Vagina (tissue), 2 donors: ENCODE measurements at regions not wholly inside any gene's neighbourhood (a gene's known extent, or its start where the extent isn't known, plus 50 kb on each side); places are given as distances from the start of the nearest gene placed in this dataset.

Experiments
- DNase-seq, 2 donors: peaks; one replicate each; pipeline ENCODE4 v3.0.0-alpha.2; 2017; ENCODE audit errors: extremely low spot score in 2 of 2
- H3K27ac ChIP-seq: fragments of 200-600 bp; sonication (generic); one replicate; pipeline ENCODE4 v1.5.1; 2019
- H3K27me3 ChIP-seq: fragments of 200-600 bp; sonication (generic); one replicate; pipeline ENCODE4 v1.5.1; 2019
- H3K36me3 ChIP-seq, 2 donors: fragments of 200-600 bp; sonication (generic); one replicate each; pipeline ENCODE4 v1.5.1; 2017 to 2019
- H3K4me1 ChIP-seq: fragments of 200-600 bp; sonication (generic); one replicate; pipeline ENCODE4 v1.5.1; 2019
- H3K4me3 ChIP-seq, 2 donors: fragments of 200-600 bp; sonication (generic); 1 replicate in 1 of 2; 2 replicates in 1 of 2; pipeline ENCODE4 v1.5.1; 2016 to 2019
- H3K9me3 ChIP-seq: fragments of 200-600 bp; sonication (generic); one replicate; pipeline ENCODE4 v1.5.1; 2019
- POLR2A ChIP-seq, 2 donors: fragments of 450-650 bp; IDR thresholded peaks; one replicate each; pipeline ENCODE4 v1.6.1; 2017; ENCODE audit warnings: antibody characterized with exemption in 2 of 2, mild to moderate bottlenecking in 2 of 2, moderate library complexity in 2 of 2
- POLR2AphosphoS5 ChIP-seq, 2 donors: sonication (generic); formaldehyde crosslinking; IDR thresholded peaks; one replicate each; pipeline ENCODE4 v1.9.0; 2017; ENCODE audit warnings: antibody characterized with exemption in 2 of 2, mild to moderate bottlenecking in 2 of 2, low read depth in 1 of 2; ENCODE audit not compliant: insufficient read depth in 1 of 2
- intact Hi-C: fragments of 100-400 bp; cut with DNase I; formaldehyde crosslinking; loops from one replicate; pipeline ENCODE4 v1.15.1; 2023
- TF ChIP-seq, protein P1 (sequence below), 3 experiments: fragments of 450-650 bp in 2 of 3; fragments of 200-600 bp in 1 of 3; sonication (generic) in 1 of 3; IDR thresholded peaks; one replicate each; pipeline ENCODE4 v1.5.1; 2017 to 2019; ENCODE audit warnings: antibody characterized with exemption in 3 of 3, mild to moderate bottlenecking in 2 of 3, moderate library complexity in 2 of 3

DNA sequence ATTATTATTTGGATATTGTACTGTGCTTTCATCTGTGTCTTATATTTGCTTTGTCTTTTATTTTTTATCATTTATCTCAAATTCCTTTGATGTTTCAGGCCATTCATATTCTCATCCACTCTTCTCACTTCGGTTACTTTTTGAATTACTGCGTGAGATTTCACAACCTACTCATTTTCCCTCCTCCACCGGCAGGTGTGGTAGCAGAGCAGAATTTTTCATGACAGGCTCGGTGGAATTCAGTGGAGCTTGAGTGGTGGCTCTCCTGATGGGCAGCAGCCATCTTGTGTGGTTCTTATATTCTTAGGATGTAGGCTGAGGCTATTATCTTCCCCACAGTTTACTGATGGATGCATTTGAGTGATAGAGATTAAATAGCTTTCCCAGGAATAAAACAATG is 92.3 kb upstream of the IVNS1ABP start:
- Histone ChIP-seq H3K36me3 (no peaks in the 10 kb centered on the region), H3K4me3 (no peak overlapping the region), H3K9me3 (no peaks in the 10 kb centered on the region), H3K4me1 (peaks cover 31% of the 10 kb centered on the region), H3K27me3 (no peaks in the 10 kb centered on the region), H3K27ac (no peak overlapping the region)
- intact Hi-C loops: no loop called here
- TF ChIP-seq, protein P1, sequence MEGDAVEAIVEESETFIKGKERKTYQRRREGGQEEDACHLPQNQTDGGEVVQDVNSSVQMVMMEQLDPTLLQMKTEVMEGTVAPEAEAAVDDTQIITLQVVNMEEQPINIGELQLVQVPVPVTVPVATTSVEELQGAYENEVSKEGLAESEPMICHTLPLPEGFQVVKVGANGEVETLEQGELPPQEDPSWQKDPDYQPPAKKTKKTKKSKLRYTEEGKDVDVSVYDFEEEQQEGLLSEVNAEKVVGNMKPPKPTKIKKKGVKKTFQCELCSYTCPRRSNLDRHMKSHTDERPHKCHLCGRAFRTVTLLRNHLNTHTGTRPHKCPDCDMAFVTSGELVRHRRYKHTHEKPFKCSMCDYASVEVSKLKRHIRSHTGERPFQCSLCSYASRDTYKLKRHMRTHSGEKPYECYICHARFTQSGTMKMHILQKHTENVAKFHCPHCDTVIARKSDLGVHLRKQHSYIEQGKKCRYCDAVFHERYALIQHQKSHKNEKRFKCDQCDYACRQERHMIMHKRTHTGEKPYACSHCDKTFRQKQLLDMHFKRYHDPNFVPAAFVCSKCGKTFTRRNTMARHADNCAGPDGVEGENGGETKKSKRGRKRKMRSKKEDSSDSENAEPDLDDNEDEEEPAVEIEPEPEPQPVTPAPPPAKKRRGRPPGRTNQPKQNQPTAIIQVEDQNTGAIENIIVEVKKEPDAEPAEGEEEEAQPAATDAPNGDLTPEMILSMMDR (IDR thresholded peaks at IDR 0.05): no peak
- TF ChIP-seq POLR2AphosphoS5 (IDR thresholded peaks at IDR 0.05; ENCODE audit: insufficient read depth in 1 of 2, low read depth in 1 of 2) (no peak), POLR2A (IDR thresholded peaks at IDR 0.05) (no peak)
- no peak for DNase-seq

DNA sequence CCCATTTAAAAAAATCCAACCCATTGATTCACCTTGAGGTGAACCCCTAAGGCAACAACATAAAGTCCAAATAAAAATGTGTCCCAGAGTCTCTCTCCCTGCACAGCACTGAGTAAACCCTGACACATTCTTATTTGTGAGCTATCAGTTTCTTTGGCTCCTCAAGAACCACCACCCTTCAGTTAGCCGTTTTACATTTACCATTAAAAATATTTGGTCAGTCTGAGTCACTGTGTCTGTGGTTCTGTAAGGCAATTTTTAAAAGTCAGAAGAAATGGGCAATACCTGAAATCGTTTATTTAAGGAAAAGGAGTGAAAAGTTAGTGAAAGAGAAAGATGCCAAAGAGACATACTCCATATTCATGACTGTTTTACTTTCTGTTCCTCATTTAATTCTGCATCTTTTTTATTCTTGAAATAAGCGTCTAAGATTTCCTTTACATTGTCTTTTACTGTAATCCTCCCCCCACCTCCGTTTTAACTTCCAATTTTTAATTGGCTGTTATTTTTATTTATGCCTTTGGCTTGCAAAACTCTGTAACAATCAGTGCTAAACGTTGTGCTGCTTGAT is 91.7 kb upstream of the IVNS1ABP start:
- no peak for TF ChIP-seq POLR2AphosphoS5 (IDR thresholded peaks at IDR 0.05; ENCODE audit: insufficient read depth in 1 of 2, low read depth in 1 of 2)
- no peak for TF ChIP-seq POLR2A (IDR thresholded peaks at IDR 0.05)
- TF ChIP-seq, protein P1 (IDR thresholded peaks at IDR 0.05): no peak
- H3K27me3 ChIP-seq: no peaks in the 10 kb centered on the region
- no peak overlapping the region for H3K27ac ChIP-seq
- peaks cover 31% of the 10 kb centered on the region for H3K4me1 ChIP-seq
- no peaks in the 10 kb centered on the region for H3K9me3 ChIP-seq
- no peak overlapping the region for H3K4me3 ChIP-seq
- DNase-seq: no peak
- intact Hi-C loops: no loop called here
- H3K36me3 ChIP-seq: no peaks in the 10 kb centered on the region

DNA sequence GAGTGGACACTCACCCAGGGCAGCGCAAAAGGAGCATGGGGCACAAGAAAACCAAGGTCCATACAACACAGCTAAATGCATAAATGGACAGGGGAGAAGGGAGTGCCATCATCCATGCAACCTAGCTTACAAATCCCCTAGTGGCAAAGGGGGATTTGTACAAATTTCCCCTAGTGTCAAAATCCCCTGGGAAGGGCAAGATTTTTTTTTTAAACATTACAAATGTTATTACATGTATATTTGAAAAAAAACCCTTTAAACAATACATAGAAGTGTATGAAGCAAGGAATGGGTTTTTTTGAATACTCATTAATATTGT is 89.6 kb upstream of the IVNS1ABP start:
- Histone ChIP-seq H3K4me1 (peaks cover 33% of the 10 kb centered on the region), H3K4me3 (no peak overlapping the region), H3K27ac (no peak overlapping the region), H3K27me3 (no peaks in the 10 kb centered on the region), H3K9me3 (no peaks in the 10 kb centered on the region), H3K36me3 (no peaks in the 10 kb centered on the region)
- TF ChIP-seq POLR2A (IDR thresholded peaks at IDR 0.05): no peak
- TF ChIP-seq POLR2AphosphoS5 (IDR thresholded peaks at IDR 0.05; ENCODE audit: insufficient read depth in 1 of 2, low read depth in 1 of 2): no peak
- TF ChIP-seq, protein P1 (IDR thresholded peaks at IDR 0.05): no peak
- no peak for DNase-seq
- intact Hi-C loops: no loop called here

DNA sequence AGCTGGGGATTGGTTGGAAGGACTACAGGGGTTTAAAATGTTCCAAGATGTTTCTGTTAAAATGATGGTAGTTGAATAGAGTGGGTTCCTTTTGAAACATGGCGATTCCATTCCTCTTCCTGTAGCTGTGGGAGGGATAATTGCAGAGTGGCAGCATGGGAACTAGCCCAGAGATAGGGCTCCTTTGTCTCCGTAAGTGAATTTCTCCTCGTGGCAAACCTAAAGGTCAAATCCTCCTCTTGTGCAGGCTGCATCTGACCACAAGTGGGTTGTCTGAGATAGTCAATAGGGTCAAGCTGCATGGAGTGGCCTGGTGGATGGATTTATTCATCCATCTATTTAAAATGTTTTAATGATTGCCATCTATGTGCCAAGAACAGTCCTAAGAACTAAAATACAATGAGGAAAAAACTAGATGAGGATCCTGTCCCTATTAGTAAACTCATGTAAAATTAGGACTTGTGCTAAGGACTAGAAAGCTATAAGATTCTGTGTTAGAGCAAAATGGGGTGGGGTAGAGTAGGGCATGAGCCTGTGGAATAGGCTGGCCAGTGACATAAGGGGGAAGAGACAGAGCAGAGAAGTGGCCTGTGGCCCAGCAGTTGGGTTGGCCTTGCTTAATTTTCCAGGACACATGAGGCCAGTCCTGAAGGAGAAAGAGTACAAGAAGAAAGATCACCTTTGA is 89.1 kb upstream of the IVNS1ABP start:
- no peak overlapping the region for H3K4me3 ChIP-seq
- intact Hi-C loops: no loop called here
- DNase-seq: no peak
- TF ChIP-seq POLR2AphosphoS5 (IDR thresholded peaks at IDR 0.05; ENCODE audit: insufficient read depth in 1 of 2, low read depth in 1 of 2): no peak
- no peak for TF ChIP-seq POLR2A (IDR thresholded peaks at IDR 0.05)
- TF ChIP-seq, protein P1 (IDR thresholded peaks at IDR 0.05): no peak
- H3K27ac ChIP-seq: peak overlapping the region; percentile 66
- peaks cover 32% of the 10 kb centered on the region for H3K4me1 ChIP-seq
- H3K36me3 ChIP-seq: no peaks in the 10 kb centered on the region
- H3K27me3 ChIP-seq: no peaks in the 10 kb centered on the region
- no peaks in the 10 kb centered on the region for H3K9me3 ChIP-seq

DNA sequence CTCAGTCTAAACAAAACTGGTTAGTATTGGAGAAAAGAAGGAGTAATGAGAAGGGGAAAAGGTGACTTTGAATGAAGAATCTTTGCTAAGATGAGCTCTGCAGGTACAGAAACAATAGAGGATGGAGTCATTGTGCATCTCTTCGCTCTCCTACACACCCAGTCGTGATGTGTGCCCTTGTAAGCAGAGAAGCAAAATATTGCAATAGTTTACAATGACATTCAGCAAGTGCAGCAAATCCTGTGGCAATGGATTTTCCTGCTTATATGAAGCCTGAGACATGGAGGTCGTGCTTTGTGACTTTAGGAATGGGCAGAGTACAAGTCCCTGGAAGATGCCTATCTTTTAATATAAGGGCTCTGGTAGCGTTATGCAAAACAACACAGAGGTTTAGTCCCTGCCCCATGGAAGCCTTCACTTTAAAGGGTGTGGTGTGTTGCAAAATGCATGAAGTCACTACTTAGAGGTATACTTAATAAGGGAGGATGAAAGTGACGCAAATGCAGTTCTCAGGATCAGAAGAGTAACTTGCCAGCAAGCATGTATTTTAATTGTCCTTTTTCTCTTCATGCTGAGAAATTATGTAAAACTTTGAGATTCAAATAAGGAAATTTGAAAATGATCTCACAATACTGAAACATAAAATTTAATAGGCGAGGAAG is 88.0 kb upstream of the IVNS1ABP start:
- Histone ChIP-seq H3K9me3 (no peaks in the 10 kb centered on the region), H3K36me3 (no peaks in the 10 kb centered on the region), H3K27me3 (no peaks in the 10 kb centered on the region), H3K27ac (peak overlapping the region; percentile 66), H3K4me1 (peaks cover 25% of the 10 kb centered on the region), H3K4me3 (peak overlapping the region; percentile 27 to 28)
- TF ChIP-seq POLR2AphosphoS5 (IDR thresholded peaks at IDR 0.05; ENCODE audit: insufficient read depth in 1 of 2, low read depth in 1 of 2) (peak in 1 of 2 donors; percentile 37), POLR2A (IDR thresholded peaks at IDR 0.05) (no peak)
- intact Hi-C loops: no loop called here
- DNase-seq: no peak
